Motor neuron (in vitro differentiated cells): ENCODE measurements at regions not wholly inside any gene's neighbourhood (a gene's known extent, or its start where the extent isn't known, plus 50 kb on each side); places are given as distances from the start of the nearest gene placed in this dataset.

Experiments used
- ATAC-seq, 8 experiments: fragments of 200-7000 bp; cut with Tn5 transposase; replicated peaks in 6 of 8; 2 replicates each; pipeline ENCODE4 v1.8.0; 2021; ENCODE audit warnings: mild to moderate bottlenecking in 8 of 8, moderate library complexity in 8 of 8
- H3K27ac ChIP-seq, 2 donors: fragments of 250-450 bp; sonication (Bioruptor Pico); 2 replicates each; pipeline ENCODE4 v1.9.0; 2021; ENCODE audit warnings: antibody characterized with exemption in 2 of 2, mild to moderate bottlenecking in 2 of 2, moderate library complexity in 1 of 2
- H3K4me1 ChIP-seq, 2 donors: fragments of 250-450 bp; sonication (Bioruptor Pico); replicated peaks in 1 of 2; 2 replicates each; pipeline ENCODE4 v1.6.1; 2021; ENCODE audit warnings: antibody characterized with exemption in 2 of 2, mild to moderate bottlenecking in 2 of 2, moderate library complexity in 1 of 2
- H3K4me3 ChIP-seq, 5 donors: fragments of 250-450 bp; sonication (Bioruptor Pico); 2 replicates each; pipeline ENCODE4 v1.9.0; 2021; ENCODE audit warnings: antibody characterized with exemption in 5 of 5, mild to moderate bottlenecking in 5 of 5, moderate library complexity in 4 of 5
- WGBS, 10 experiments: fragments of 450-650 bp; shearing (Covaris generic); methylation state at CpG; one replicate each; pipeline ENCODE4 v1.0.0; 2022; 5-methylcytosine and 5-hydroxymethylcytosine counted together
- in situ Hi-C, 9 experiments: fragments of 400-800 bp; cut with MboI; loops; one replicate each; pipeline ENCODE4 v1.15.0; 2021; ENCODE audit warnings: low sequenced_read_pairs in 9 of 9, low pct_unique_long_range_greater_than_20kb in 2 of 9; ENCODE audit not compliant: unreplicated experiment in 9 of 9

DNA sequence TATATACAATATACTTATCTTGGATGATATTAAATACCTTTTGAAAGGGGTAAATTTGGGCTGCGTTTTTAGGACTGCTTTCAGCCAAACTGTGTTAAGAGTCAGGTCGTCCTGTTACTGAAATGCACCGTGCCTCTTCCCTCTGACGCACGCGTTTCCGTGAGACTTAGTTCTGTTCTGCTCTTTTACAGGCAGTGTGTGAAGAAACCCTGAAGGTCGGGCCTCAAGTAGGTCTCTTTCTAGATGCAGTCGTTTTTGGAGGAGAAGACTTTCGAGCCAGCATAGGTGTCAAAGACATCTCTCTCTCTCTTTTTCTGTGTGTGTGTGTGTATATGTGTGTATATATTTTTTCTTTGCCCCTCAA is 107.0 kb downstream of the ZIC5 start:
- WGBS, 10 experiments: 0 to 68% (median 40%) methylated on average over 1 to 7 of the region's 10 CpGs; no CpG with 5 or more reads in 1 of the 10 experiments
- Histone ChIP-seq H3K27ac (no peak overlapping the region), H3K4me1 (peaks cover 26 to 31% of the 10 kb centered on the region in 2 donors), H3K4me3 (no peak overlapping the region)
- no peak for ATAC-seq
- in situ Hi-C loops: no loop called here

DNA sequence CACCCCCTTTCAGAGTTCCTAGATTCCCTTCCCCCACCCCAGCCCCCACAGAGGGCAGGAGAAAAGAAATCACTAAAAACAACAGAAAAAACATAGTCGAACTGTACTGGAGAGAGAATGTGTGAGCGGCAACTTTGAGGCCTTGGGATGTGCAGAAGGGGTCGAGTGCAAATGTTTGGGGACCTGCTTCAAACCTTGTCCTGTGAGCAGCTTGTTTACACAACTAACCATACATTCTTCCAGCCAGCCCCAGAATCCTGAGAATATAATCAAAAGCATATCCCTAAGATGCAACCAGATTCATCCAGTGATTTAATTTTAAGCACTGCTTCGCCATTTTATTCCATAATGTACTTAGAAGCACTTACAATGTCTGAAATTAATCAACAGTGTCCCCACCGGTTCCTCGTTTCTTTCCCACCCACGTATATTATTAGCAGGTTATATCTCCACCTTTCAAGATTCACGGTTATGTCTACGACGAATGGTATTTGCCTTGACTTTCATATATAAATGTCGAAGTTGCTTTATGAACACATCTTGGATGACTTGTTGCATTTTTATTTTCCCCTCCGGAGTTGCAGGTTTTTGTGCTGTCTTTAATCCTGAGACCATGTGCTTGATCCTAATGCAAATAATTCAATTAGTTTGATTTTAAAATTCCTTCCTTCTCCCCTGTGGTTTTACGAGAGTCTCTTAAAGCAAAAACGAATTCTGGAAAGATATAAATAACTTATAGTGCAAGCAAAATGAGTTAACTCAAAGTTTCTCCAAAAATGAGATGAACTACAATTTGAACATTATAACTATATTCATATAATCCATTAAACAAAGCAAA is 107.6 kb downstream of the ZIC5 start:
- no peak overlapping the region for H3K4me3 ChIP-seq
- 38 to 89% (median 69%) methylated on average over 9 to 13 of the region's 14 CpGs; no CpG with 5 or more reads in 2 of the 10 experiments for WGBS, 10 experiments
- ATAC-seq: no peak
- H3K27ac ChIP-seq: no peak overlapping the region
- in situ Hi-C loops: no loop called here
- H3K4me1 ChIP-seq: peaks cover 26 to 33% of the 10 kb centered on the region in 2 donors

DNA sequence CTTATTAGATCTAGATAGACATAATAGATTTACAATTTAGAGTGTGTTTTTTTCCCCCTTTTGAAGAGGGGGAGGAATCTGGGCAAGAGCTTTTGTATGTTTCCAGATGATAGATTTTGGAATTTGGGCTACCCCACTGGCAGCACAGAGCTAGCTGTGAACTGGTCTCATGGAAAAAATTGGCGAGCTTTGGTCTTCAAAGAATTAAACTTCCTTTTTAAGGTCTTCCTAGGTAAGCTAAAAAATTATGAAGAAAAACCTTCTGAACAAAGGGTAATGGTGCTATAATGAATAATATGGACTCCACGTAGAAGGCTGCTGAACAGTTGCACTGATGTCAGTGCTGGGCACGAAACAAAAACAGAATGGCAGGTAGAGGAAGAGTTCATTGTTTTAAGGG is 109.3 kb downstream of the ZIC5 start:
- in situ Hi-C loops: no loop called here
- 18 to 81% (median 44%) methylated on average over 2 to 3 of the region's 3 CpGs; no CpG with 5 or more reads in 1 of the 10 experiments for WGBS, 10 experiments
- no peak overlapping the region for H3K27ac ChIP-seq
- ATAC-seq: no peak
- H3K4me3 ChIP-seq: no peak overlapping the region
- H3K4me1 ChIP-seq: peaks cover 26 to 33% of the 10 kb centered on the region in 2 donors

DNA sequence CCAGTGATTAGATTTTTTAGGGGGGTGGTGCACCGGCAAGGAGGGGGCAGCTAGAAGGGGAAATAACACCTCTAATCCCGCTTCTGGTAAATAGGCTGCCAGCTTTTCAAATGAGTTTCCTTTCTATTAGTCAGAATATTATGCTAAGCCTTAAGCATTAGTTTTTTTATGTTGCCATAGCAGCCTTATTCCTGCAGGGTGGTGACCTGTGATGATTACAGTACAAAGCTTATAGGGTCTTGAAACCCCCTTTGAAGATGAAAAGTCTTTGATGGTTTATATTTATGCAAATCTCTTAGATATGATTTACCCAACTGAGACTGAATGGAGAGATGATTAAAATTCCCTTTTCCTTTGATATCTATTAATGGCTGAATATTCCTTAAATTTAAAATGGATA is 109.8 kb downstream of the ZIC5 start:
- in situ Hi-C loops: no loop called here
- H3K4me1 ChIP-seq: peaks cover 26 to 33% of the 10 kb centered on the region in 2 donors
- no peak overlapping the region for H3K4me3 ChIP-seq
- ATAC-seq: no peak
- no peak overlapping the region for H3K27ac ChIP-seq
- WGBS, 10 experiments: 25 to 100% (median 60%) methylated on average over 1 to 2 of the region's 2 CpGs; no CpG with 5 or more reads in 3 of the 10 experiments

DNA sequence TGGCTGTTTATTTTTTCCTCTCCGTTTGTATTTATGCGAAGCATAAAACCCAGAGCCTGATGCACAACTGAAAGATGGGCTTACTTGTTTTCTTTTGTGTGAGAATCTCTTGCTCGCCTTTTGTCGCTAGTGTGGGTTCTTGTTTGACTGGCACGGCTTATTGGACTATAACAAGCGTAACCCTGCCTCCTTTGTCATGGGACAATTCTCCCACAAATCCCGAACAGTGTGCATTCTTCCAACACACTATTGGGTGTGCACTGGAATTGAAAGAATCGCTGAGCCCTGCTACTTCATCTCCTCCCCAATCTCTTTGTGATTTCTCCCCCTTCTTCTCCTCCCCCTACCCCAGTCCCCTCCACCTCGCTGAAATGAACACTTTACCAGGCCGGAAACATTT is 110.8 kb downstream of the ZIC5 start:
- in situ Hi-C loops: no loop called here

DNA sequence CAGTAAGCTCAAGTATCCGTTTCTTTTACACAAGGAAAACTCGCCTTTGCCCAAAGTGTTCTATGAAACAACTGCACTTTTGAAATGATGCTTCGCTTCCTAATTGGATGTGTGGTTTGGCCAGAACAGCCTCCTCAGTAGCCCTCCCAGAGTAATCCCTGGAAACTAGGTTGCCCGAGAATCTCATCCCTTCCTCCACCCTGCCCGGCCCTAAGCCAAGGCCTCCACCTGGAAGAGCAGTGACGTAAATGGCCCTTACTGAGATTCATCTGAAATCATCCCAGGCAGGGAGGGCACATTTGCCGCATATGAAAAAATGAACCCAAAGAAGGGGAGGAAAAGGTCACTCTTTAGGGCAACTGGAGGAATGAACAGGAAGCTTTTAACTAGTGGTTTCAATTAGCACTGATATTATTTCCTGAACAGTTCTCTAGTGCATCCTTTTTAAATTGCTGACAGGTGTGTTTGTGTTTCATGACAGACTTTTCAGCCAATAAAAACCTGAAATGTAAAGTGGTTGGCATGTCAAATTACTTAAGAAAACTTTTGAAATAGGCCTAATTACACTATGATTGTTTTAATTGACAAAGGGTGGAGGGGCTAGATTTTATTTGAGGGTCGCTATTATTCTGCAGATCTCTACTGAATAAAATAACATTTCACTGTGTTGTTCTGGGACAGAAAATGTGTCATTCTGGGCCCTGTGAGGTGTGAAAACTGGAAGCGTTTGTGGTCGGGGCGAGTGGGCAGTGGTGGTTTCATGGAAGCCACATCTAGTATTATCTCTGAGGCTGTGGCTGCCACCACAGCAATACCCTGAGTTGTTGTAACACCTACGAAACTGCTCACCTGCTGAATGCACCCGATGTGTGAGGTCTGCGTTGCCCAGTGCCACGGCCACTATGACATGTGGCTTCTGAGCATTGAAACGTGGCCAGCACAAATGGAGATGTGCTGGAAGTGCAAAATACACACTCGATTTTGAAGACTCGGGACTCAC is 112.1 kb downstream of the ZIC5 start:
- no peak overlapping the region for H3K27ac ChIP-seq
- WGBS, 10 experiments: 45 to 96% (median 81%) methylated on average over 1 to 15 of the region's 18 CpGs
- H3K4me1 ChIP-seq: peaks cover 15 to 29% of the 10 kb centered on the region in 2 donors
- ATAC-seq: no peak
- in situ Hi-C loops: no loop called here
- H3K4me3 ChIP-seq: no peak overlapping the region

More for the DNA sequence above, 110.8 kb downstream of the ZIC5 start:
- no peak overlapping the region for H3K4me3 ChIP-seq
- WGBS, 10 experiments: 8 to 100% (median 20%) methylated on average over 2 to 8 of the region's 10 CpGs; no CpG with 5 or more reads in 1 of the 10 experiments
- peak in 5 of 8 experiments; percentile 81 to 99 (median 95) for ATAC-seq
- H3K27ac ChIP-seq: peak overlapping the region in 1 of 2 donors; percentile 29
- H3K4me1 ChIP-seq: peaks cover 26 to 33% of the 10 kb centered on the region in 2 donors

DNA sequence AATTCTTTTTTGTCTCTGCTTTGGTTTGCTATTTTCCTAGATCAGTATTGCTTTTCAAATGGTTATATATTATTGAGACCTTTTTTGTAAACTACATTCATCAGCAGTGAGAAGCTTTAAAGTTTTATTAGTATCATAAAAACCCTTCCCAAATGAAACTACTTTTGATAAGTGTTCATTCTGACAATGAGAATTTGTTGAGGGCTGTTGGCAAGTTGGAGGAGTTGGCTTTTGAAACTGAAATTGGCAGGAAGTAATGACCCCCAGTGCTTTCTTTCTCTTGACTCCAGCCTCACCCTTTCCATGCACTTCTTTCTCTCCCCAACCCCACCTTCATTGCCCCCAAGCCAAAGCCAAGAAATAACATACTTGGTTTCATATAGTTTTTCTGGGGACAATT is 113.8 kb downstream of the ZIC5 start:
- in situ Hi-C loops: no loop called here
- no peak overlapping the region for H3K4me3 ChIP-seq
- peaks cover 15 to 29% of the 10 kb centered on the region in 2 donors for H3K4me1 ChIP-seq
- no peak overlapping the region for H3K27ac ChIP-seq
- ATAC-seq: no peak

DNA sequence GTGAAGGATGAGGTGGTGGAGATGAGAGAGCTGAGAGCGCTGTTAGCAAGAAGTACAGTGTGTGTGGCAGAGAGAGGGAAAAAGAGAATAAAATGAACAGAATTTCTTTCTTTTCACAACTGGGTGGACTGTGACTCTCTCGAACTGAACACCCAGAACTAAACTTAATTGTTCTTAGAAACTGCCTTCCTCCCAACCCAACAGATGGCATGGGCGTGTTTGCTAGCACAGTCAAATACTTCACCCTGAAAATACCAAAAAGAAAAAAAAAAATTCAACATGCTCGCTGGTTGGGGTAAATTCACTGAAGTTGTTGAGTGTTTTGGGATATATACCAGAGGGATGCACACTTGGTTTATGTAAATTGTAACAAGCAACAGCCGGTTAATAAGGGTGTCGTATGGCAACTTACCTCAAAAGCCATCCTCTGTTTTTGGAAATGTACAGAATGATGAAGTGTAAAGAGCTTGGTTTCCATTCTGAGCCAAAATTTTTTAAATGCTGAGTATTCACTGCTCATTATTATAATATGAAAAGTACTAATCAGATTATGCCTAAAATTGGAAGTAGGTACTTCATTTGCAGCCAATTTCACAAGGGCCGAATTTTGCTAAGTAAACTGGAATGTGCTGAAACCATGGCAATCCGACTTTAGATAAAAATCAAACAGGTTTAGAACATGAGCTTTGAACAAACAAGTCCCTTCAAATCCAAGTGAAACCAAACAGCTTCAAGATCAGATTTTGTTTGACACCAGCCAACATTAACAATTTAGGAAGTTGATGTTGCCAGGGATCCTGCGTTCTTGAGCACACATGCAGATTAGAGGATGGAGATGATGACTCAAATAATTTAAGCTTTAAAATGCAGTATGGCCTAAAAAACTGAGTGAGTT is 115.8 kb downstream of the ZIC5 start:
- ATAC-seq: peak in 1 of 8 experiments; percentile 42
- Histone ChIP-seq H3K27ac (no peak overlapping the region), H3K4me3 (no peak overlapping the region), H3K4me1 (peaks cover 5 to 11% of the 10 kb centered on the region in 2 donors)
- 15 to 96% (median 84%) methylated on average over 4 to 9 of the region's 9 CpGs for WGBS, 10 experiments
- in situ Hi-C loops: no loop called here

DNA sequence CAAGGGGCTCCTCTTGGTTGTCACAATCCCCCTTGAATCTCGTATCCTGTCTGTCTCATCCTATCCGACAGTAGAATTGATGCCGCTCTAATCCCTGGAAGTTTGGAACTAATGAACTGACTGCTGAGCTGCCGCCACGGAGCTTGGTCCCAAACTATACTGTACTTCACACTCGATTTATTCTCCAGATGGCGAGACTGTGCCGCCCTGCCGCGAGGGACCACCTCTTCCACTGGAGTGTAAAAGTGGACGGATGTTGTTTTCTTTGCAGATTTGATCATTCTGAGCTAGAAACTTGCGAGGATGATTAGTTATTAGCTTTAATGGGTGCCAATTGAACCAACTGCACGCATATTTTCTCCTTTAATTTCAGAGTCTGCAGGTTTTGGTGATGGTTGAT is 117.2 kb downstream of the ZIC5 start:
- Histone ChIP-seq H3K4me3 (no peak overlapping the region), H3K27ac (no peak overlapping the region), H3K4me1 (no peaks in the 10 kb centered on the region)
- 33 to 100% (median 89%) methylated on average over 2 to 13 of the region's 13 CpGs; no CpG with 5 or more reads in 2 of the 10 experiments for WGBS, 10 experiments
- no peak for ATAC-seq
- in situ Hi-C loops: no loop called here

DNA sequence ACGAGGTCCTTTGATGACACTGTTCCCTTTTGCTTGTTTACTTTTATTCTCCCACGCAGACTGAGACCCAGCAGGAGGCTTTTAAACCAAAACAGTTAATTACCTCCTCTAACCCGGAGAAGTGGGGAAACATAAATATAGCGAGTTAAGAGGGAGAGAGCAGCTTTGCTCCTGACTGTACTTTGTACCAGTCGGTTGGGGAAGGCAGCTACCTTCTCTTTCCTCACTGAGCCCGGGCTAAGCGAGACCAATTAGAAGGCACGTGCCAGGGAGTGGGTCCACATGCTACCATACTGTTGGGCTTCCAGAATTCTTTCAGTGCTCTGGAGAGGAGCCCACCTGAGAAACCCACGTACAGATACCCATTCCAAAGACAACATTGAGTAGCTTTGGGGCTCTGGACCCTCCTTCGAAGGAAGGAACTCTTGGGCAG is 124.2 kb downstream of the ZIC5 start:
- no peak for ATAC-seq
- in situ Hi-C loops: no loop called here
- Histone ChIP-seq H3K4me3 (no peak overlapping the region), H3K27ac (no peak overlapping the region), H3K4me1 (peaks cover 0 to 6% of the 10 kb centered on the region in 2 donors)
- WGBS, 10 experiments: 18 to 83% (median 70%) methylated on average over 1 to 8 of the region's 10 CpGs; no CpG with 5 or more reads in 3 of the 10 experiments

DNA sequence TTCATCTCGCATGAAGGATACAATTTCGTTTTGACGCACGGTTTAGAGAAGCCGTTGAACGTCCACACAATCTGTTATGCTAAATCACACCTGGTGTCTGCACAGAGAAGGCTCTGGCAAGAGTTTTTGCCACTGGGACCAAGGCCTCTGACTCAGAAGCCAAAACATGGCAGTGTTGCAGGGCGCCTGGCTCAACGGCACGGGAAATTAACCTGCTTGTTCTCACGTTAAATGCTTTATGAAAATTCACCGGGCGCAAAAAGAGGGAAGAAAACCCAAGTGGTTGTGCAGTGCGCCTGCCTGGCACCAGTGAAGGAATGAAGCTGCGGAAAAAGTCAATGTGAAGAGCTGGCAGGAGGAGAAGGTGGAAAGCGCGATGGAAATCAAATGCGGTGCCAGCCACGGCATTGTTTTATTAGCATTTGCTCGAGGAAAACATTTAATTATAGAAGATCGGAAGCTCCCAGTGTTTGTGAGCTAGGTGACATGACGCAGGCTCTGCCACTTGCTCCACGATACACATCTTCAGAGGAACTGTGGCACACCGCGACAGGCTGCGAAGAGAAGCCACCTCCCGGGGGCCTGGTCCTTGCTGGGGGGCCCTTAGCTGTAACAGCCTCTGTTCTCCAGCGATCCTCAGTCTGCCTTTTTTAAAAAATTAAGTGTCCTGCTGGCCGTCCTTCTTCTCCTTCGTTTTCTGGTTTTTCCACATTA is 126.2 kb downstream of the ZIC5 start:
- no peak overlapping the region for H3K27ac ChIP-seq
- 47 to 94% (median 79%) methylated on average over 3 to 24 of the region's 29 CpGs for WGBS, 10 experiments
- in situ Hi-C loops: no loop called here

DNA sequence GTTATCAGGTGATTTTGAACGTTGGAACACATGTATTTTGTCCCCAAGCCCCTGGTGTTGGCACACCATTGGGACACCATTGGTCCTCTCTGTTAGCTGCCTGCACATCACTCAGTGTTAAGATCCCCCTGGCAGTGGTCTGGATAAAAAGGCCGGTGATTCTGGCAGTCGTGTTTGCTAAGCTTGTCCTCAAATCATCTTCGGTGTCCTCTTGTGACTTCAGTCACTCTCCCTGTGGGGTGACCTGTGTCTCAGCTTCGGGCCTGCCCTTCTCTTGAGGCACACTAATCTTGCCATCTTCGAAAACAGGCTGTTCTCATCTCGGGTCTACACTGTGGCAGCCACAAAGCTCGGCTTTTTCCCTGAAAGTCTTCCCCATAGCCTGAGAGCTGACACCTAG is 127.1 kb downstream of the ZIC5 start:
- ATAC-seq: no peak
- peaks cover 0 to 6% of the 10 kb centered on the region in 2 donors for H3K4me1 ChIP-seq
- in situ Hi-C loops: no loop called here
- H3K27ac ChIP-seq: no peak overlapping the region
- WGBS, 10 experiments: 40 to 94% (median 80%) methylated on average over 1 to 8 of the region's 8 CpGs; no CpG with 5 or more reads in 1 of the 10 experiments
- H3K4me3 ChIP-seq: no peak overlapping the region

More for the DNA sequence above, 126.2 kb downstream of the ZIC5 start:
- ATAC-seq: no peak
- H3K4me3 ChIP-seq: no peak overlapping the region
- peaks cover 0 to 6% of the 10 kb centered on the region in 2 donors for H3K4me1 ChIP-seq
